HG03558 (cell line): ENCODE measurements at regions not wholly inside any gene's neighbourhood (a gene's known extent, or its start where the extent isn't known, plus 50 kb on each side); places are given as distances from the start of the nearest gene placed in this dataset.

Experiments
- ATAC-seq: cut with Tn5 transposase; IDR thresholded peaks from one replicate; pipeline ENCODE4 v1.9.1; 2021; ENCODE audit warnings: moderate number of reproducible peaks; ENCODE audit not compliant: unreplicated experiment; ENCODE audit errors: extremely low read depth

DNA sequence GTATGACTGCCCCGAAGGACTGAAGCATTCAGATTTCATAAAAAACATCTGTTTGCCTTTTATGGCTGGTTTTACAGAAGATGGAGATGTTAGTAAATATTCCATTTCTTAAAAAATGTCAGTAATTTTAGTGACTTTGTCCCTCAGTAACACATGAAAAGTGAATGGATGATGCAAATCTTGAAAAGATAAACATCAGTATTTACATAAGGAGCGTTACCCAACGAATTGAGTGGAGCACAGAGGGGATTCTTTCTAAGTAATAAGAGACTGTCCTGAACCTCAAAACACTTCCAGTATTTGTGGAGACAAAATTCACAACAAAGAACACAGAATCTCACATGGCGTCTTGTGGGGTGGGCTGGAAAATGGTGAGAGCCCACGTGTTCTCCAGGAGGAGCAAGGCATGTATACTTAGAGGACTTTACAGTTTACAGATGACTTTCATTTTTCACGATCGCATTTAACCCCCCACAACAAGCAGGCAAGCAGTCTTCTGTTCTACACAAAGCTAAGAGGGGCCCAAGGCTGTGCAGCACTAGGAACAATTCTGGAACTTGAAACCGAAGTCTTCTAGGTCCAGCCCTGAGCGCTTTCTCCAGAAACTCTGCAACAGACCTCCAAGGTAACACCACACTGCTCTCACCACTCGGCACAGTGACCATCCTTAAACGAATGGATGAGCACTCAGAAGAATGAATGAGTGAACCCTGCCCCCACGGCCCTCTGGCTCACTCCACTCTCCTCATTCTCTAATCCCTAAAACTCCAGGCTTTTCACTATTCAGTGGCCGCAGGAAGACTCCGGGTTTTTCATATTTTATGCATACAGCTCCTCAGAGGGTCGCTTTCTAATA, 709.8 kb downstream of the UQCRFS1 start:
- no peak for ATAC-seq

DNA sequence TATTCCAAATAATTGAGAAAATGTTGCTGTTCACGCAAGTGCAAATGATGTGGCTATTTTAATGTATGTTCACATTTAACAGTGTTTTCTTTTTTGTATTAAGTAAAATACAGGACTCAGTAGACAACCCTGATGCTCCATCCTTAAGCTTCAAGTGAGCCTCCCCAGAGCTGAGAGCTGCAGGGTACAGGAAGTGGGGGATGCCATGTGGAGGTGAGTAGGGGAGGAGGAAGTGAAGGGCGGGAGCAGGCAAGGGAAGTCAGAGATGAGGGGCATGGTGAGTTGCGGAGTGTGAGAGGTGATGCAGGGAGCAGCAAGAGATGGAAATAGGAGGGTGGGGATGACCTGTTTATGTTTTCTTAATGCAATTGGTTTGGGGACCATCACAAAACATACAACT, 711.0 kb downstream of the UQCRFS1 start:
- no peak for ATAC-seq

DNA sequence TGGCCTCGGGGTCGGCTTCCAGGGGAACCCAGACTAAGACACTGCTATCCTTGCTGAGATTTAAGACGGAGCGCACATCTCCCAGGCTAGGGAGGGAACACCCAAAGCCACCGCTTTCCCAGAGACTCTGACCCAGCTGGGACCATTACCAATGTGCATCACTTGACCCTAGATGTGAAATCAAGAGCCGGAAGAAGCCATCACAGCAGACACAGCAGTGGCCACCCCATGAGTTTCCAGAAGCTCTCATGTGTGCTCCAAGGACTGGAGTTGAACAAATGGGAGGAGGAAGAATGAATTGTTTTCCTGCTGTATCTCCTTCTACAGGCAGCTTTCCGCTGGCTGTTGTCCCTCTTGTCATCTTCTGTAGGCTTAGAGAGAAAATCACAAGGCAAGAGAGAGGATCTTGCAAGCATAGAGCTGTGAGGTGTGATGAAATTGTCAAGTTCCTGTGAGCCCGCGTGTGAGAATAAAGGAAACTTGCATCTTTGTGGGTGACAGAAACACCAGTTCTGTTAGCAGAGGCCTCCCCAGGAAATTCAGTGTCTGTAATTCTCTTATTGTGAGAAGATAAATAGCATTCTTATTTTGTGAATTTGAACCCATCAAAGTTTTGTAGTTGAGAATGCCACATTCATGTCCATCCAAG, 711.8 kb downstream of the UQCRFS1 start:
- no peak for ATAC-seq

- no peak for ATAC-seq
These were observed 712.7 kb downstream of the UQCRFS1 start for GRCh38 chr19:28500296-28500695.

DNA sequence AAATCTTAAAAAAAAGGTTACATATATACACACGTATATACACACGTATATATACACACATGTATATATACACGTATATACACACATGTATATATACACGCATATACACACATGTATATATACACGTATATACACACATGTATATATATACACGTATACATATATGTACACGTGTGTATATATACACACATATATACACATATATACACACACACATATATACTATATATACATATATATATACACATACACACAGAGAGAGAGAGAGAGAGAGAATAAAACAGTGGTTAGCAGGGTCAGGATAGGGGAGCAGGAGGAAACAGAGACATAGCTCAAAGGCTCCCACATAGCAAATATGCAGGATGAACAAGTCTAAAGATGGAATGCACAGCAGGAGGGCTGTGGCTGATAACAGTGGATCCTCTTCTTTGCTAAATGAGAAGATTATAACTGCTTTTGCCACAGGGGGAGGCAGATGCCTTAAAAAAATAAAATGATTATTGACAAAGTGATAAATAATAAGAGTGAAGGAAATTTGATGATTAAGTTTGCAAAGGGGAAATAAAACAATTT, 714.5 kb downstream of the UQCRFS1 start:
- ATAC-seq, result no peak

DNA sequence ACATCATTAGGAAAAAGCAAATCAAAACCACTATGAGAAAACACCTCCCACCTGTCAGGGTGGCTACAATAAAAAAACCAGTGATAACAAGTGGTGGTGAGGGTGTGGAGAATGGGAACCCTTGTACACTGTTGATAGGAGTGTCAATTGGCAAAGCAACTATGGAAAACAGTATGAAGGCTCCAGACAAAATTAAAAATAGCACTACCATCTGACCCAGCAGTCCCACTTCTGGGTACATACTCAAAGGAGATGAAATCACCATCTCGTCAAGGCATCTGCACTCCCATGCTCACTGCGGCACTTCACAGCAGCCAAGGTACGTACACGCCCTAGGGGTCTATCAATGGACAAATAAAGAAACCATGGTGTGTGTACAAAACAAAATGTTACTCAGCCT, 715.1 kb downstream of the UQCRFS1 start:
- no peak for ATAC-seq

GRCh38 chr19:28497137-28497536, 715.8 kb downstream of the UQCRFS1 start:
- no peak for ATAC-seq

- ATAC-seq, result no peak
These were observed 717.9 kb downstream of the UQCRFS1 start for GRCh38 chr19:28495046-28495445.

DNA sequence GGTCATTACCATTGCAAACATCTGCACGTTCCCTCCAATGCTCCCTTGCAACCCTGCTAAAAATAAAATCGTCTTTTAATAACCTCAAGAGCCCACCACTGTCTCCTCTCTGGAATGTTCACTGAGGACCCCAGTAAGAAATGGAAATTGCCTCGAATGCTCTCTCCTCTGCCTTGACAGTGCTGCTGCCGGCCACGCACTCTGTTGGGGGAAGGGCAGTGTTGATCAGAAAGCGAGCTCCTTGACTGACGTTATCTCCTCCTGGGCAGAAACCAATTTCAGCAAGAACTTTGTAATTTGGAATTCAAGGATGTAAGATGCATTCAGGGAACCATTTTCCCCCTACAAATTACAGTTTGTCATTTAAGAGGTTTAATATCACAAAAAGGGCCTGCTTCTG, 718.5 kb downstream of the UQCRFS1 start:
- no peak for ATAC-seq

DNA sequence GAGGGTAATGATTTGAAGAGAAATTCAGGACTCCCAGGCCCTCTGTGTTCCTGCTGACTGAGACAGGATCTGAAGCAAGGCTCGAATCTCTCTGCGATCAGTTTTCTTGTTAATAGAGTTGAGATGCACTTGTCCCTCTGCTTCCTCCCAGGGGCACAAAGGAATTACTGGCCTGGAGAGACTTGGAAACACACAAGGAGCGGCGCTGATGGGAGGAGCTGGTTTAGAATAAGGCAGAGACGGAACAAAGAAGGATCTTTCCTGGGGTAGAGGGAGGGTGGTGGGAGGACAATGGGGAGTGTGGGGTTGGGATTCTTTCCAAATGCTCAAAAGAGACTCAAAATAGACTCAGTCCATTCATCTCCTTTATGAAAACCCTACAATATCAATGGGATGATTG, 719.1 kb downstream of the UQCRFS1 start:
- no peak for ATAC-seq

DNA sequence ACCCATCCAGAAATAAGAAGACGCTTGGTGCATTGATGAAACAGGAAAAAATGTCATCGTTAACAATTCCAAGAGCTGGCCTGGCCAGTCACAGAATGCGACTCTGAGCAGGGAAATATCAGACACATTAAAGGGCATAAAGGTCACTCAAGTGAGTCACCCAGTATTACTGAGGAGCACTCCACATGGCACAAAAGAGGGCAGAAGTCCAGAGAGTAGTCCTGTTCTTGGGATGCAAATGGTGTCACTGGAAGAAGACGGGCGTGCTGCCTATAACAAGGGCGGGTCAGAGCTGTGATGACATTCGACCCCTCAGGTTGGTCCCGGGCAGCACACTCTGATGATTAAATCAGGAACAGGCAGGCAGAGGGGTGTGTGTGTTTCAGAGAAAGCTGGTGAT, 720.3 kb downstream of the UQCRFS1 start:
- ATAC-seq, result no peak

- no peak for ATAC-seq
These were observed 720.8 kb downstream of the UQCRFS1 start for GRCh38 chr19:28492201-28492600.

DNA sequence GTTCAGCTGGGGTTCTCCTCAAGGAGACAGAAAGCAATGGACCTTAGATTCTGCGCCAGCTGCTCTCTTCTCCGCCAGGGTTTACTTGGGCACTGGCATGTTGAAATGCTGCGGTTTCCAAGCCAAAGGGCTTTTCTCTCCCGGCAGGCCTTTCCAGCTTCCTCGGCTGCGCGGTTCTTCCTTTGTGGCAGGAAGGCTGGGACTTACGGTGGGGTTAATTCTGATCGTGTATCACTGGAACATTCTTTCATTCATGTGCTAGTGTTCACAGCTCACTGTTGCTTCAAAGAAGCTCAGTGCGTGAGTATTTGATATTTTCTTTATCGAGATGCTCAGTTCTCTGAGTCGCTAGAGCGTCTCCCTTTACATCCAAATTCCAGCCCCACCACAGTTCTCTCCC, 723.2 kb downstream of the UQCRFS1 start:
- ATAC-seq, result no peak

- ATAC-seq, result no peak
These were observed 723.8 kb downstream of the UQCRFS1 start for GRCh38 chr19:28489126-28489660.

GRCh38 chr19:28487999-28488398, 725.0 kb downstream of the UQCRFS1 start:
- ATAC-seq, result no peak

GRCh38 chr19:28486926-28487325, 726.0 kb downstream of the UQCRFS1 start:
- ATAC-seq, result no peak

GRCh38 chr19:28486473-28486872, 726.5 kb downstream of the UQCRFS1 start:
- no peak for ATAC-seq

DNA sequence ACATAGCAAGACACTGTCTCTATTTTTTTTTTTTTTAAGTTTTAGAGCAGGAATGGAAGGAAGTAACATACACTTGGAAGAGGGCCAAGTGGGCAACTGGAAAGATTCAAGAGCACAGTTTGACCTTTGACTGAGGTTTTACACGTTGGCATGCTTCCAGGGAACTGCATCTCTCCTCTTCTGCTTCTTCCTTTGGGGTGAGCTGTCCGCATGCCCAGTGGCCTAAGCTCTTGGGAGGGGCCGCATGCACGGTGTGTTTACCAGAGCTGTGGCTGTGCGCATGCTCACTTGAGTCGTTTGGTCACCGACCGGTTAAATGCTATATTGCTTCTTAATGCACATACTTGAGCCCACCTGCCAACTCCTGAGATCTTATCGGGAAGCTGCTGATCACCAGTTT, 727.7 kb downstream of the UQCRFS1 start:
- no peak for ATAC-seq

DNA sequence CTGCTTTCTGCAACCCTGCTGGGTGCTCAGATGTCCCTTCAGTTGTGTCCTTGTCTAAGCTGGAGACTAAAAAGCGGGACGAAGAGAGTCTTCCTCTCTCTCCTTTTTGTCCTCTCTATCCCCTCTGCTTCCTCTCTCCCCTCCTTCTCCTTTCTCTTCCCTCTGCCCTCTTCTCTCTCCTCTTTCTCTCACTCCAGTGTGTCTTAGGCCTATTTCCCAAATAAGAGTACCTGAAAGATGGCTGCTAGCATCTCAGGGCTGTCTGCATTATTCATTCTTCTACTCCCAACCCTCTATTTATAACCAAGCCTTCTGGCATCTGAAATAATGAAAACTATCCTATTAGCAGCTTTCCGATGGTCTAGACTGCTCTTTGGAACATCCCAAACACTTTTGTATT, 729.8 kb downstream of the UQCRFS1 start:
- ATAC-seq, result no peak

GRCh38 chr19:28482221-28482620, 730.7 kb downstream of the UQCRFS1 start:
- ATAC-seq, result no peak

GRCh38 chr19:28481674-28482073, 731.3 kb downstream of the UQCRFS1 start:
- ATAC-seq, result no peak
